GM12872 (cell line): ENCODE measurements at regions not wholly inside any gene's neighbourhood (a gene's known extent, or its start where the extent isn't known, plus 50 kb on each side); places are given as distances from the start of the nearest gene placed in this dataset.

ENCODE experiments used
- TF ChIP-seq, protein P1 (sequence below): IDR thresholded peaks from 3 replicates; pipeline ENCODE4 v1.5.1; 2011; ENCODE audit warnings: low read depth, mild to moderate bottlenecking, low read length, moderate library complexity; ENCODE audit not compliant: insufficient read depth

DNA sequence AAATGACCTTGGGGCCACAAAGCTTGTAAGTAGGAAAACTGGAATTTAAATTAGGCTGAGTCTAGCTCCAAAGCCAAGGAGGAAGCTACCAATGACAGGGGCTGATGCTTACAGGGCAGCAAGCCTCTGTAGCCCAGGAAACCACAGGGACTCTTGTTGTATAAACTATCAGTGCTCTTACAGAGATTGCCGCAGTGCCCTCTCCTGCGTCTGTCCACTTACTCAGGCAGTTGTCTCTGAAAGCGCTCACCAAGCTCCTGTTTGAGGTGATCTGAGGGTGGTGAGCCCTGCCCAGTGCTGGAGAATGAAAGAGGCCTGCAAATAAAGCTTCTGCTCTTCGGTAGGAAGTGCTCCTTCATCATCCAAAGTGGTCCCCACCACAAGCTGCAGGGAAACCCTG is 498.8 kb downstream of the ARHGEF28 start:
- TF ChIP-seq, protein P1, sequence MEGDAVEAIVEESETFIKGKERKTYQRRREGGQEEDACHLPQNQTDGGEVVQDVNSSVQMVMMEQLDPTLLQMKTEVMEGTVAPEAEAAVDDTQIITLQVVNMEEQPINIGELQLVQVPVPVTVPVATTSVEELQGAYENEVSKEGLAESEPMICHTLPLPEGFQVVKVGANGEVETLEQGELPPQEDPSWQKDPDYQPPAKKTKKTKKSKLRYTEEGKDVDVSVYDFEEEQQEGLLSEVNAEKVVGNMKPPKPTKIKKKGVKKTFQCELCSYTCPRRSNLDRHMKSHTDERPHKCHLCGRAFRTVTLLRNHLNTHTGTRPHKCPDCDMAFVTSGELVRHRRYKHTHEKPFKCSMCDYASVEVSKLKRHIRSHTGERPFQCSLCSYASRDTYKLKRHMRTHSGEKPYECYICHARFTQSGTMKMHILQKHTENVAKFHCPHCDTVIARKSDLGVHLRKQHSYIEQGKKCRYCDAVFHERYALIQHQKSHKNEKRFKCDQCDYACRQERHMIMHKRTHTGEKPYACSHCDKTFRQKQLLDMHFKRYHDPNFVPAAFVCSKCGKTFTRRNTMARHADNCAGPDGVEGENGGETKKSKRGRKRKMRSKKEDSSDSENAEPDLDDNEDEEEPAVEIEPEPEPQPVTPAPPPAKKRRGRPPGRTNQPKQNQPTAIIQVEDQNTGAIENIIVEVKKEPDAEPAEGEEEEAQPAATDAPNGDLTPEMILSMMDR, result no peak

DNA sequence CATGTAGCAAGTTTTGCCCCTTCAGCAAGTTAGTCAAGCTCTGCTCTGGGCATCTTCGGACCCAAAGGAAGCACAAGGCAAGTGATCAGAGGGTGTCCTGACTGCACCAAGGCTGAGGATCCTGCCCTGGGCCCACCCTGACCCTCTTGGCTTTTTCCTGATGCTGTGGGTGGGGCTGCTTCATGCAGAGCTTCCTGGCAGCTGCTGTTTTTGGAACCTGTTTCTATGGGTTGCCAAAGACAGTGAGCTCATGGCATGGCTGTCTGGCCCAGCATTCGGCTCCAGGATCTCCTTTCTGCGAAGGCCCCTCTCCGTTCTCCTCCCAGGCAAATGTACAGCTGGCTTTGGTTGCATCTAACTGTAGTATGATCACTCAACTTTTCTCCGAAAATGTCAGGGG is 497.9 kb downstream of the ARHGEF28 start:
- TF ChIP-seq, protein P1, result no peak

DNA sequence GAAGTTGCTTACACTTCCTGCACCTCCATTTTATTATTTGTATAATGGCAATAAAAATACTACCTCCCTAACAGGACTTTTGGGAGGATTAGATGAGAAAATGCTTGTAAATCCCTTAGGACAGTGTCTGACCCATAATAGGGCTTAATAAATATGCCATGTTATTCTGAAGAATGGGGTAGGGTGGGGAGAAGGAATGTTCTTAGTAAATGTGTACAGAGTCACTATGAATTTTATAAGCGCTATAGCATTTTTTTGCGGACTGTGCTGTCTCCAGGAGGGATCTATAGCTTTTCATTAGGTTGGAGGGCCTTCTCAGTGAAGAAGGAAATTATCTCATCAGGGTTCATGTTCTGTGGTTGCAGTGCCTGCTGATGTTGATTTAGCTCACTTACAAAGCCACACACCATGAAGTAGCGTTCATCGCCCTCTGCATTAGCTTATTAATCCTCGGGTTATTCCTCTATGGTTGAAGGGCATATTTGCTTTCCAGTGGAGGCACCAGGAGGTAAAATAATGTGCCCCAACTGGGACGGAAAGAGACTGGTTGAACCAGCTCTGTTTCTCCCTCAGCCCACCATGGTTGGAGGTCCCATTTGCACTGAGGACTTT is 497.1 kb downstream of the ARHGEF28 start:
- TF ChIP-seq, protein P1, result no peak

DNA sequence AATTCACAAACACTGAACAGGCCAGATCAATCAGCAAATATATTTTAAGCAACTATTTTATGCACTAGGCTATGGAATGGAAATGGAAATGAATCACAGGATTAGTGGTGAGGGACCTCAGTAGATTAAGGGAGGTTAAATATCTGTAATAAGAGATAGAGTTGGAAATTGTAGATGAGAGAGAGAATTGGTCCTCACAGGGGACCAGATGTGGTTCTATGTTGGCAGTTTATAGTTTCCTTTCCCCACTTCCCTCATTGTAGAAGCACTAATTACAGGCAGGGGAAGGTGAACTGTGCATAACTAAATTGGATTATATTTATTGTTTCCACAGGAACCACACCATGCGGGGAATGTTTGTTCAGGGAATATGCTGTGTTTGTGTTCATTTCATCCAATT is 496.2 kb downstream of the ARHGEF28 start:
- TF ChIP-seq, protein P1, result no peak

DNA sequence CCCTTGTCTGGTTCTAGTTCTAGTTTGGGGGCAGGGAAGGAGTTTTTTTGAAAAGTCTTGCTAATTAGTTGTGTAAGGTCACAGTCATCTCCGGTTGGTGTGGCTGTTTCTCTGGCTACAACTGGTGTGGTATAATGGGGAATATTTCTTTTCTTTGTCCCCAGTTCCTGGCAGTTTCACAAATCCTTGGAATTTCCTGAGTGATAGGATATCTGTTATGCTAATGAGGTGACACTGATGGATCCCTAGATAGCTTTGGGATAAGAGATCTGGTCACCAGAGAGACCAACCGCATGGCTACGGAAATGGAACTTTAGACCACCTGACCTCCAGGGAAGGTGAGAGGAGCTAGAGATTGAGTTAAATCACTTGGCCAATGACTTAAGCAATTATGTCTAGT is 494.6 kb downstream of the ARHGEF28 start:
- TF ChIP-seq, protein P1, result no peak

DNA sequence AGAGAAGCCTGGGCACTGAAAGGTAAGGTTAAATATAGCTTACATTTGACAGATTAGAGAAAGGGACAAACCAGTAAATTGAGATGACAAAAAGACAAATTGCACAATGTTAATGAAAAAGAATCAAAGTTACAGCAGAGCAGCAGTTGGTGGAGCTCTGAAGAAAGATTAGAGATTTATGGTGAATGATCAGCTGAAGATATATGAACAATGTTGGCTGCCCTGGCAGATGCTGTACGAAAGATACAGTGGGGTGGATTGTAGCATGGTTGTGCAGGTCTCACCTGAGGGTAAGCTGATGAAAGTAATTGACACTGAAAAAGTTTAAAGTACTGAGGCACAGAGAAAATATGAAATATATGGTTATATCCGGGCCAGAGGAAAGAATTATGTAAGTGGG is 492.1 kb downstream of the ARHGEF28 start:
- TF ChIP-seq, protein P1, result no peak

DNA sequence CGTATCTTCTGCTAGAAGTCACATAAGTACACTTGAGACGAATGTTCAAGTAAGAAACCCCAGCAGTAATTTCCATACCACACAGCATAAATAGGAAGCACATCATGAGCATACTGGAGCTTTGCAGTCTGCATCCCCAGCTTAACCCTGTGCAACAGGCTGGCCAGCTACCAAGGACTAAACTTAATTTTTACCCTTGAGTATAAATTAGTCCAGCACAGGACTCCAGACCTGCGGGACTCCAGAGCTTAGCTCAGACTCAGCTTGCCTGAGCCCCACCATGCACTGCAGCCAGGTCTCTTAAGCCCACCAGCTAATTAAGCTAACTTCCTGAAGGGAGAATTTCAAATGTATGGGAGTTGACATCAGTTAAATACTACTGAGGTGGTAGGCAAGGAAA is 491.0 kb downstream of the ARHGEF28 start:
- TF ChIP-seq, protein P1, result no peak

DNA sequence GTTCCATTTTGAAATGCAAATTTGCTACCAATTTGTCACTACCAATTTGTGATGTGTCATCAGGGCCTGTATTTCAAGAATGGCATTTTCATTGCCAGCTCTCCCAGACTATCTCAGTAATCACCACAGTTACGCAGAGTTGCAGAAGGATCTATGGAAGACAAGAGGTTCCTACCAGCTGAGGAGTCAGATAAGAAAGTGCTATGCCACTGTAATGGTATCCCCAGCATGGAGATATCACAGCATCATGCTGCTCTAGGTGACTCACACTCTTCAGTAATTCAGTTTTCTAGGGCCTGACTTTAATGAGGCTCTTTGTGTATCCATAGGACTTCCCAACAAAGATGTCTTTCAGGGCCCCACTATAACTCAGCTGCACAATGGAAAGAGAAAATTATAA is 490.3 kb downstream of the ARHGEF28 start:
- TF ChIP-seq, protein P1, result no peak
